T-helper 22 cell (primary cell): ENCODE measurements at regions not wholly inside any gene's neighbourhood (a gene's known extent, or its start where the extent isn't known, plus 50 kb on each side); places are given as distances from the start of the nearest gene placed in this dataset.
"Not testable (repeated sequence)": the region's sequence is repeated elsewhere in the genome, so short reads cannot be mapped to it uniquely, and the experiment has no call there.

ENCODE experiments used
- DNase-seq: peaks from one replicate; pipeline ENCODE4 v3.0.0-alpha.2; 2020; ENCODE audit warnings: low read depth

GRCh38 chr6:14366315-14366714 is 248.7 kb downstream of the CD83 start:
- no peak for DNase-seq

DNA sequence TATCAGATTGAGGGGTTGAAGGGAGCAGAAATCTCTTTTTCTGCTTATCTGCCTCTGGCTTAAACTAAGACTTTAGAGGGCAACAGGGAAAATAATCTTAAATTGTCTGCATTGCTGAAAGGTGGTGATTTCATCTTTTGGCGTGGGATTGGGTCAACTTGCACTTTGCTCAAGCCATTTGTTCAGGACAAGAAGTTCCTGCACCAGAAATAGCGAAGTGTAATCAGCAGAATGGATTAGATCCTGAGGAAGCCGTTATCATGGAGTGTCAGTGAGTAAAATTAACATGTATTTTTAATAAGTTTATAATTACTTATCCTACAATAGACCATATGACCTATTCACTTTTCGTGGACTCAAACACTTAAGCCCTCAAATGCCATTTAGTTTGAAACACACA is 249.3 kb downstream of the CD83 start:
- DNase-seq, result no peak

GRCh38 chr6:14367296-14367695 is 249.7 kb downstream of the CD83 start:
- no peak for DNase-seq

GRCh38 chr6:14369717-14370116 is 252.1 kb downstream of the CD83 start:
- no peak for DNase-seq

DNA sequence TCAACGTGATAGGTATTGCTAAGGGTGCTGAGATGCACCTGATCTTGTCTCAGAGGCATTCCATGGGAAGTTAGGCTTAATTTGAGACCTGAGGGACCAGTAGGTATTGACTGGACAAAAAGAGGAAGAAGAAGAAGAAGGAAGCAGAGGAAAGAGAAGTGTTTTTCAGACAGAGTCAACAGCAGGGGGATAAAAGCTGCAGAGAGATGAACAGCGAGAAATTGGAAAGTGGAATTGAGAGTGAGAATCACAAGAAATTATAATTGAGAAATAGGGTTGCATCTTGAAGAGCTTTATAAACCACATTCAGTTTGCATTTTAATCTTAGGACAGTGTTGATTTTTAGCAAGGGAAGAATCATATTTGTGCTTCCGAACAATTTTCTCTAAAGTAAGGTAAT is 254.0 kb downstream of the CD83 start:
- DNase-seq, result no peak

- no peak for DNase-seq
Observed at GRCh38 chr6:14372734-14373489, 255.3 kb downstream of the CD83 start.

DNA sequence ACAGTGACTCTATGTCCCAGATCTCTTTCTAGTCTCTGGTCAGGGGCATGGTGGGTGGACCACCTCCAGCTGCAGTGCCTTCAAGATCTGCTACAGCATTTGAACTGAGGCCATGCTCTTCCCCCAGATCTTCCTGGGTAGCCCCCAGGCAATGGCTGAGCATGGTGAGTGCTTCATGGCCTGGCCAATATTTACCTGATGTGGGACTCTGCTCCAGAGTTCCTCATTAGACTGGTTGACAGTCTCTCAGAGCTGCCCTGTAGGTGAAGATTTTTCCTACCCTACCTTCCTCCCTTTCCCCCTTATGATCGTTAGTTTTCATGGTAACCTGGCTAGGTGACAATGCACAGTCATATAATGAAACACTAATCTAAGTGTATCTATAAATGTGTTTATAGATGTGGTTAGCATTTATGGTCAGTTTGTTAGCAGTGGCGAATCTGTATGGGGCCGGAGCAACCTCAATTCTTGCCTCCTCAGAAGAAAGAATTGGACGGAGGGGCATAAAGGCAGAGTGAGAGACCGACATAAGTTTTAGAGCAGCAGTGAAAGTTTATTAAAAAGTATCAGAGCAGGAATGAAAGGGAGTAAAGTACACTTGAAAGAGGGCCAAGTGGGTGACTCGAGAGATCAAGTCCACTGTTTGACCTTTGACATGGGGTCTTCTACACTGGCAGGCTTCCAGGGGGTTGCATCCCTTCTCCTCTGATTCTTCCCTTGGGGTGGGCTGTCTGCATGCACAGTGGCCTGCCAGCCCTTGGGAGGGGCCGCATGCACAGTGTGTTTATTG is 256.3 kb downstream of the CD83 start:
- no peak for DNase-seq

- DNase-seq, result no peak
Observed at GRCh38 chr6:14375930-14376329, 258.4 kb downstream of the CD83 start.

DNA sequence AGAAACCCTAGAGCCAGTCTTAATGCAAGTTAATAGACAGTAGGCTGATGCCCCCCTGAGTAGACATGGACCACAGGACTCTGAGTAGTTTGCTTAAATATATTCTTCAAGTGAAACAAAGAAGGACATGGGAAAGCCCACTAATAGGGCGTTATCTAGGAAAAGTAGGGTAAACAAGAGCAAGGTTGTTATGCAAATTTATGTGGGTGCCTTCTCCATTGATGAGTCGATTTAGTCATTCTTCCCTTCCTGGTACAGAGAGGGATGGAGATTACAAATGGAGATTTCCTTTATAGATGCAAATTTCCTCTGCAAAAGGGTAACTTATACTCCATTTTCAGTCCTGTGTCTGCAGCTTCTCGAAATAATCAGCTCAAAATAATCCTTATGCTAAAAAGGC is 262.0 kb downstream of the CD83 start:
- no peak for DNase-seq

DNA sequence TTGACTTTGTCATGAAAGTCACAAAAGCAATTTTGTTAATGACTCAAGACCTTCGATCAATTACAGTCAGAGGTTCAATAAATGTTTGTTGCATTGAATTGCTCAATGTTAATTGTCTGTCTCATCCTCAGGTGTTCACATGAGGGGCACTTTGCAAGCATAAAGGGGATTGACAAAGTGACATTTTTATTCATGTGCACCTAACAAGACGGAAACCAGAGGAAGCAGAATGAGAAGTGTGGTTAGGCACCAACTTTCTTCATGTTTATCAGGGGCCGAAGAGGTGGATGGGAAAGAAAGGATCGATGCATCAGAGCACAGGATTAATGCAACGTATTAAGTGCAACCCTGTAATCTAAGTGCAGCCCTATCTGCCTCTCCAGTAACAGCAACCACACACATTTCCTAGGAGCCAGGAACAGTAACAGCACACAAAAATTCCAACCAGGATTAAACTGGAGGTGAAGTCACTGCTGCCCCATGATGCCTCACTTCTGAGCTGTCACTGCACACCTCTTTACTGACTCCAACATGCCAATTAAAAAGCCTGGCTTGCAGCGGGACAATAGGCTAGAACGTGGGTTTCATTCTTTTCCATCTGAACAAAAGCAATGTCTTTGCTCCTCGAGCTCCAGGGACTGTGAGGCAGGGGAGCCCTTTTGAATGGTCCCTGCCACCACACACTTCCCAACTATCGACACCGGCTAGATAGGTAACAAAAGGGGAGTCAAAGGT is 262.7 kb downstream of the CD83 start:
- no peak for DNase-seq

DNA sequence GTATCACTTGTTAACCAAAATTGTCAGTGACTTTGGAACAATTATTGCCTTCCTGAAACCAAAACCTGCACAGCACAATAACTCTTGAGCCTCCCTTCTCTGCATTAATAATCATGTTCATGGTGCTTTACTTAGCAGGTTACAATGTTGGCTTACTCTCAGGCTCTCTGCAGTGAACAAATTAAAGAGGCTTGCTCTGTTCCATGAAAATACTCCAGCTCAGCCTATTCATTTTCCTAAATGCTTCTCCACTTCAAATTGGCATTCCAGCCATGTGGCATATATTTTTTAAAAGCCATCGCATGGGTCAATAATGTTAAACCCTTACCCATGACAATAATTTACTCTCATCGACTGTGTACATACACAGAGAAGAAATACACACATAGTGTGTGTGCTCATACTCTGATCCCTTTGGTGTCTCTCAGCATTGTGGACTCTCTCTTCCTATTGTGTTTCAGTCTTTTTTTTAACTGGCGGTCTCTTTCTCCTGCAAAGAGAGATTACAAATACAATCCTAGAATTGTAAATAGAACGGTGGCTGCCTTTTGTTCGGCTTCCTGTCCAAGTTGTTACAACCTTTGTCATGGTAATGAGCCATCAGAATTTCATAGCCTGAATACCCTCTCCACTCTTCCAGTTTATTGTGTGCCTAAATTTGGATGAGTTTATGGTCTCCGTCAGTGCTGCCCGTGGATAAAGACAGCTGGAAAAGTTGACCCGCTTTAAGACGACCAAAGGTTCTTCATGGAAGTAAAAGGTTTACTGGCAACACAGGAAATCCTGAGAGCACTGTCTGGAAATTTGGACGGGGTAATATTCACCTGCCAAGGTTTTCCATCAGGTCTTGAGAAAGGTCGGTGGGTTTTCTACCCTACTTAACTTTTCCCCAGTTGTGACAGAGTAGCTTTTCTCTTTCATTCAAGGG is 263.6 kb downstream of the CD83 start:
- no peak for DNase-seq

- no peak for DNase-seq
Observed at GRCh38 chr6:14381829-14382677, 264.5 kb downstream of the CD83 start.

DNA sequence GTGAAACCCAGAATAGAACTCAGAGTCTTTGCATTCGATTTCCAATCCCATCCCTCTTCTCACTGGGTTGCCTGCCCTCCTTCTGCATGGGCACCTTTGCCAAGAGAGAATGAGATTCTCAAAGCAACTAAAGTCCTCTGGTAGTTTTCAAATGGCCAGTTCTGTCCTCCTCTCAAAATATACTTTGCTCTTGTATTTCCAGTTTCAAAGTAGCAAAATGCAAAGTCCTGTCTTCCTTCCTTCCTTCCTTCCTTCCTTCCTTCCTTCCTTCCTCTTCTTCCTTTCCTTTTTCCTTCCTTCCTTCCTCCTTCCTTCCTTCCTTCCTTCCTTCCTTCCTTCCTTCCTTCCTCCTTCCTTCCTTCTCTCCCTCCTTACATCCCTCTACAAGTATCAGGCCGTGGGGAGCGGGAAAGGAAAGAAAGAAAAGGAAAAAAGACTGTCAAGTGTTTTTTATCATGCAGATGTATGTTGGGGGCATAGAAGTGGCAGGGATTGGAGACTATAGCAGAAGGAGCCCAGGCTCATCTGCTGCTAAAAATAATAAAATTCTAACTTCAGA is 265.2 kb downstream of the CD83 start:
- DNase-seq, result no peak

GRCh38 chr6:14383393-14384174 is 266.0 kb downstream of the CD83 start:
- DNase-seq, result no peak

GRCh38 chr6:14384175-14384949 is 266.8 kb downstream of the CD83 start:
- DNase-seq, result no peak

DNA sequence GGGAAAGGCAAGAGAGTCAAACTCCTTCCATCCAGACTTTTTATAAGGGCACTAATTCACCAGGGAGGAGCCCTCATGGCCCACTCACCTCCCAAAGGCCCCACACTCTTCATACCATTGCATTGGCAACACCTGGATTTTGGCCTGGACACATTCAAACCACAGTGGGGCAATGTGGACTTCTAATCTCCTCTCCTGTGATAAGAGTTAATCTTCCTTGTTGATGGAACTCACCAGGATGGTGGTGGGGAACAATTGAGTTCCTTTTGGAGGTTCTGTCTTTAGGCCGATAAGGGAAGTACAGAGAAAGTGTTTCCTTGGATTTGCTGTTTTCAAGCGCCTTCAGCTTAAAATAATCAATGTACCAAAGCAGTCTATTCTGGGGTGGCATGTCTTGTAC is 268.7 kb downstream of the CD83 start:
- DNase-seq, result no peak

DNA sequence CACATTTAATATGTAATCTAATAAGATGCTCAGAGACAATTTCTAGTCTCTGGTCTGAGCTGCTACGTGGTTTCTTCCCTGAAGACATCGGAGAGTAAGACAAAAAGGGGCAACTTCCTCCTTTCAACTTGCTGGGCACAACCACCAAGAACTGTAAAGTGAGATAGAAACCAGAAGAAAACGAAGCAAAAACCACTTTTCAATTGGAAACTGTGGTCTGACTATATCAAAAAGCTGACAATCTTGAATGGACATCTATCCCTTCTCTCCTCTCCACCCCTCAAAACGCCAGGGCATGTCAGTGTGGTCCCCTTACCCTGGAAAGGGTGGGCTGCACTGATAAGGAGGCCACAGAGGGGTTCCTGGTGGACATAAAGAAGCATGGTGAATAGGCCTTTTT is 269.1 kb downstream of the CD83 start:
- DNase-seq, result no peak

DNA sequence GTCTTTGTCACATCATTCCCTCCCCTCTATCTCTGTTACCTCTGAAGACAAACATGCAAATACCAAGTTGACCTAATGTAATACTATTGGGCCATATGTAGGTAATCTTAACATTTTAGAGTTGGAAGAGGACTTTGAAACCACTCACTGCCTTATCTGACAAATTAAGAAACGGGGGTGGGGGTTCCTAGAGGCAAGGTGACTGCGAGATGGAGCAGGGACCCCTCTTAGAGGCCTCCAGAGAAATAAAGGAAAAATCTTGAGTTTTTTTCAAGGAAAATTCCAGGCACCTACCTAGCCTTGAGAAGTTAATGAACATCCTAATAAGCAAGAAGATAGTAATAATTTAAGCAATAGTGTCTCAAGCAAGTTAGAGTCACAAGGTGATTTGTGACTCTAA is 270.8 kb downstream of the CD83 start:
- no peak for DNase-seq

- DNase-seq, result not testable (repeated sequence)
Observed at GRCh38 chr6:14389776-14390175, 272.2 kb downstream of the CD83 start.
